ENCODE measurements at regions not wholly inside any gene's neighbourhood (a gene's known extent, or its start where the extent isn't known, plus 50 kb on each side); places are given as distances from the start of the nearest gene placed in this dataset.

DNA sequence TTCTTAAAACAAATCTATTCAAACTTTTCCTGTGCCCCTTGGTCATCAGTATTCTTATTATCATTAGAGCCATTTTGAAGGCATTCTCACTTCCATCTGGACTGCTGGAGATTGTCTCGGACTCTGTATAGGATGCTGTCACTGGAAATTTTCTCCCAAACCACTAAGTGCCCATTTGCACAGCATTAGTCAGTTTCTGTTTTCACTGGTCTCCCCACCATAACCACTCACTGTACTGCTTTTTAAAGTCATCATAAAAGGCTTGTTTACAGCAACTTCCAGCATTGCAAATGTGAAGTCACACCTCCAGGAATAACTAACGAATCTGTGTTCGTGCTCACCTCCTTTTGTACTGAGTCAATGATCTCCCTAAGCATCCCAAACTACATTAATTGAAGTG lies 150.9 kb upstream of the SERTAD2 start:
- no peak for DNase-seq (ENCODE audit: low spot score)
- intact Hi-C loops (cut with micrococcal nuclease; ENCODE audit: unreplicated experiment): no loop called here
- Histone ChIP-seq H3K27ac (ENCODE audit: low read depth, low read length, poor library complexity, severe bottlenecking) (no peak overlapping the region), H3K9me3 (ENCODE audit: low read depth, low read length, poor library complexity, severe bottlenecking) (no peaks in the 10 kb centered on the region), H3K36me3 (ENCODE audit: insufficient read depth, low read length, poor library complexity, severe bottlenecking) (no peaks in the 10 kb centered on the region), H3K27me3 (replicated peaks; ENCODE audit: insufficient read depth, low read depth, low read length, poor library complexity) (no peaks in the 10 kb centered on the region), H3K4me1 (ENCODE audit: insufficient read depth, low read length, poor library complexity, severe bottlenecking) (no peaks in the 10 kb centered on the region), H3K4me3 (ENCODE audit: low read depth, low read length, poor library complexity, severe bottlenecking) (no peak overlapping the region)
- POLR2A ChIA-PET (ENCODE audit: low non-redundant PET): no interaction called here
- BruUV-seq (replicated peaks): no TSS peak
- TF ChIP-seq, protein P1, sequence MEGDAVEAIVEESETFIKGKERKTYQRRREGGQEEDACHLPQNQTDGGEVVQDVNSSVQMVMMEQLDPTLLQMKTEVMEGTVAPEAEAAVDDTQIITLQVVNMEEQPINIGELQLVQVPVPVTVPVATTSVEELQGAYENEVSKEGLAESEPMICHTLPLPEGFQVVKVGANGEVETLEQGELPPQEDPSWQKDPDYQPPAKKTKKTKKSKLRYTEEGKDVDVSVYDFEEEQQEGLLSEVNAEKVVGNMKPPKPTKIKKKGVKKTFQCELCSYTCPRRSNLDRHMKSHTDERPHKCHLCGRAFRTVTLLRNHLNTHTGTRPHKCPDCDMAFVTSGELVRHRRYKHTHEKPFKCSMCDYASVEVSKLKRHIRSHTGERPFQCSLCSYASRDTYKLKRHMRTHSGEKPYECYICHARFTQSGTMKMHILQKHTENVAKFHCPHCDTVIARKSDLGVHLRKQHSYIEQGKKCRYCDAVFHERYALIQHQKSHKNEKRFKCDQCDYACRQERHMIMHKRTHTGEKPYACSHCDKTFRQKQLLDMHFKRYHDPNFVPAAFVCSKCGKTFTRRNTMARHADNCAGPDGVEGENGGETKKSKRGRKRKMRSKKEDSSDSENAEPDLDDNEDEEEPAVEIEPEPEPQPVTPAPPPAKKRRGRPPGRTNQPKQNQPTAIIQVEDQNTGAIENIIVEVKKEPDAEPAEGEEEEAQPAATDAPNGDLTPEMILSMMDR (conservative IDR thresholded peaks at IDR 0.05; ENCODE audit: low read depth, low read length): no peak
- TF ChIP-seq EZH2 (IDR thresholded peaks at IDR 0.05; ENCODE audit: borderline replicate concordance, low read depth, low read length, poor library complexity, severe bottlenecking): no peak
- CTCF ChIA-PET: no interaction called here

DNA sequence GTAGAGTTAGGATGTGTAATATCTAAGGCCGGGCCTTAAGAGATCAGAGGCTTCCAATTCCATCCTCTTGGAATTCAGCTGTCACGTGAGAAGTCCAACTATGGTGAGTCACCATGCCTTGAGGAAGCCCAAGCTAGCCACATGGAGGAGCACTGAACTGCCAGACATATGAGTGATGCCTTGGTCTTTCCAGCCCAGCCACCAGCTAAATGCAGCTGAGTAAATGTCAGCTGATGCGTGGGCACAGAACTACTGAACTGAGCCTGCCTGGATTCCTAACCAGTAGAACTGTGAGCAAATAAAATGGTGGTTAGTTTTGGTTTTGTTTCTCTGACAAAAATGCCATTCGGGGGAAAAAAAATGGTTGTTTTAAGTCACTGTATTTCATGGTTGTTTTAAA lies 153.7 kb upstream of the SERTAD2 start:
- intact Hi-C loops (cut with micrococcal nuclease; ENCODE audit: unreplicated experiment): no loop called here
- DNase-seq (ENCODE audit: low spot score): peak; percentile 32
- H3K4me1 ChIP-seq (ENCODE audit: insufficient read depth, low read length, poor library complexity, severe bottlenecking): peaks cover 7% of the 10 kb centered on the region
- TF ChIP-seq EZH2 (IDR thresholded peaks at IDR 0.05; ENCODE audit: borderline replicate concordance, low read depth, low read length, poor library complexity, severe bottlenecking): no peak
- TF ChIP-seq, protein P1 (conservative IDR thresholded peaks at IDR 0.05; ENCODE audit: low read depth, low read length): no peak
- no TSS peak for BruUV-seq (replicated peaks)
- H3K4me3 ChIP-seq (ENCODE audit: low read depth, low read length, poor library complexity, severe bottlenecking): no peak overlapping the region
- no peaks in the 10 kb centered on the region for H3K9me3 ChIP-seq (ENCODE audit: low read depth, low read length, poor library complexity, severe bottlenecking)
- H3K36me3 ChIP-seq (ENCODE audit: insufficient read depth, low read length, poor library complexity, severe bottlenecking): no peaks in the 10 kb centered on the region
- POLR2A ChIA-PET (ENCODE audit: low non-redundant PET): no interaction called here
- CTCF ChIA-PET: no interaction called here
- no peaks in the 10 kb centered on the region for H3K27me3 ChIP-seq (replicated peaks; ENCODE audit: insufficient read depth, low read depth, low read length, poor library complexity)
- H3K27ac ChIP-seq (ENCODE audit: low read depth, low read length, poor library complexity, severe bottlenecking): no peak overlapping the region

DNA sequence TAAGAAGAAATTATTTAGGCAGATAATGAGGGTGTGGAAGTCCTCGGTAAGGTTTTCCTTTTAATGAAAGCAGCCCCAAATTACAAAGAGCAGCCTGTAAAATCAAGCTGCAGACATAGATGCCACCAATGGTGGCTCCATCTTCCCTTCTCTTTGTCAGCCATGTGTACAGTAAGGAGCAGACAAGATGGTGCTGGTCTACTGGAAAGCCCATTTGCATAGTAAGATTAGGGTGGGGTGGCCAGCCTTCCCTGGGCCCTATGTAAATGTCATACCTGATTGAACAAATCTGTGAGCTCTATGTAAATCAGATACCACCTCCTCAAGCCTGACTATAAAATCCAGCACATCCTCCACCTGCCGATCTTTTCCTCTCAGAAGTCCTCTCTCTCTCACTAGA lies 154.4 kb upstream of the SERTAD2 start:
- ChIA-PET POLR2A (ENCODE audit: low non-redundant PET) (no interaction called here), CTCF (no interaction called here)
- Histone ChIP-seq H3K4me1 (ENCODE audit: insufficient read depth, low read length, poor library complexity, severe bottlenecking) (peaks cover 13% of the 10 kb centered on the region), H3K27me3 (replicated peaks; ENCODE audit: insufficient read depth, low read depth, low read length, poor library complexity) (no peaks in the 10 kb centered on the region), H3K27ac (ENCODE audit: low read depth, low read length, poor library complexity, severe bottlenecking) (no peak overlapping the region), H3K4me3 (ENCODE audit: low read depth, low read length, poor library complexity, severe bottlenecking) (no peak overlapping the region), H3K36me3 (ENCODE audit: insufficient read depth, low read length, poor library complexity, severe bottlenecking) (no peaks in the 10 kb centered on the region), H3K9me3 (ENCODE audit: low read depth, low read length, poor library complexity, severe bottlenecking) (no peaks in the 10 kb centered on the region)
- intact Hi-C loops (cut with micrococcal nuclease; ENCODE audit: unreplicated experiment): no loop called here
- TF ChIP-seq, protein P1 (conservative IDR thresholded peaks at IDR 0.05; ENCODE audit: low read depth, low read length): no peak
- no peak for TF ChIP-seq EZH2 (IDR thresholded peaks at IDR 0.05; ENCODE audit: borderline replicate concordance, low read depth, low read length, poor library complexity, severe bottlenecking)
- no TSS peak for BruUV-seq (replicated peaks)
- DNase-seq (ENCODE audit: low spot score): no peak

Data from A673 (cell line).